Neural progenitor cell (in vitro differentiated cells): ENCODE measurements at regions not wholly inside any gene's neighbourhood (a gene's known extent, or its start where the extent isn't known, plus 50 kb on each side); places are given as distances from the start of the nearest gene placed in this dataset.

Experiments
- CTCF ChIP-seq: fragments of 200-600 bp; sonication (generic); IDR thresholded peaks from 2 replicates; pipeline ENCODE4 v1.5.1; 2017; ENCODE audit warnings: antibody characterized with exemption, mild to moderate bottlenecking
- EZH2 ChIP-seq: fragments of 200-600 bp; sonication (generic); IDR thresholded peaks from 2 replicates; pipeline ENCODE4 v1.6.1; 2017; ENCODE audit warnings: antibody characterized with exemption, mild to moderate bottlenecking, moderate library complexity
- EZH2phosphoT487 ChIP-seq: fragments of 200-600 bp; sonication (generic); IDR thresholded peaks from 2 replicates; pipeline ENCODE4 v1.6.1; 2017; ENCODE audit warnings: antibody characterized with exemption

- TF ChIP-seq CTCF: no peak
- no peak for TF ChIP-seq EZH2
- TF ChIP-seq EZH2phosphoT487: no peak
These were observed 213.1 kb upstream of the CAMK1G start for GRCh38 chr1:209370241-209370995.
